ENCODE measurements at regions not wholly inside any gene's neighbourhood (a gene's known extent, or its start where the extent isn't known, plus 50 kb on each side); places are given as distances from the start of the nearest gene placed in this dataset.

DNA sequence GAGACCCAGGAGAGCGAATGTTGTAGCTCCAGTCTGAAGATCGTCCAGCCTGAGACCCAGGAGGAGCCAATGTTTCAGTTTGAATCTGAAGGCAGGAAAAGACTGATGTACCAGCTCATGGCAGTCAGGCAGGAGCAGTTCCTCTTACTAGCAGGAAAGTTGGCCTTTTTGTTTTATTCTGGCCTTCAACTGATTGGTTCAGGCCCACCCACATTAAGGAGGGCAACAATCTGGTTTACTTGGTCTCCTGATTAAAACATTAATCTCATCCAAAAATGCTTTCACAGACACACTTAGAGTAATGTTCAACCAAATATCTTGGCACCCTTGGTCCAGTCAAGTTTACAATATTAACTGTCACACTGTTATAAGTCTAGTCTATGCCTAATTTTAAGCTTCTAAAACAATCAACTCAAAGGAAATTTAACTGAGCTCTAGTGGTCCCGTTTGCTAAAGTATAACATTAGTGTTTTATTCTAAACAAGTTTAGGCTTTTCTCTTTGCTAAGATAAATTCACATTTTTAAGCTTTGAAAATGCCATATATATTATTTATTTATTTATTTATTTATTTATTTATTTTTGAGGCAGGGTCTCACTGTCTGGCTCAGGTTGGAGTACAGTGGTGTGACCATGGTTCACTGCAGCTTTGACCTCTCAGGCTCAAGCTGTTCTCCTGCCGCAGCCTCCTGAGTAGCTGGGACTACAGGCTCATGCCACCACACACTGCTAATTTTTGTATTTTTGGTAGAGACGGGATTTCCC, 275.5 kb upstream of the SLC35B3 start:
- DNase-seq = no peak

DNA sequence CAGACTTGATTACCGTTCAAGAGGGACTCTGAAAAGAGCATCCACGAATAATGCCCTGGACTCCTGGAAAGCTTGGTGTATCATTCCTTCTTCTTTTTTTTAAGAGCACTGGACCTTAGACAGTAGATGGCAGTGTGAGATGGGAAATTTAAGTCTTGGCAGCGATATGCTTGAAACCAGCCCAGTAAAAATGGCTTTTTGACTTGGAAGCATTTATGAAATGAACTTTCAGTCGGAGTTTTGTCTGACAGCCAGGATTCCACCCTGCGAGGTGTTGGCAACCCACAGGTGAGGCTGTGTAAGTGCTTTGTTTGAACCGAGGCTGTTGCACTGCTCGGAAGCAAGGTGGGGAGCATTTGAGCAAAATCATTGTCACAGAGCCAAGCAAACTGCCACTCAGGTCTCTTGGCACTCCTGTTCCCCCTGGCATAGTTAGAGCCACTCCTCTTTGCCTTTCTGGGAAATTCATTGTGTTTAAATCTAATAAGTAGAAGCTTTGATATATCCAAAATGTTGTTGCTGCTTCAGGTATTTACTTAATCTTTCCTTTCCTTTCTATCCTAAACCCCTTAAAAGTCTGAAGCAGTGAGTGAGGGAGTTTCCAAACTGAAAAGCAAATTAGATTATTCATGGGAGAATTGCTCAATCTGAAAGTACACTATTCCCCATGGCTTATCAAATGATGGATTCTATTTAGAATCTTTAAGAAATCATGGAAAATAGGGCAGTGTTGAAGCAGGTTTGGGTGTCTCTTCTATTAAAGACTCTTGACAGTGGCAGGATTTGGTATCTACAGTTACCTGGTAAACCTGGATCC, 272.8 kb upstream of the SLC35B3 start:
- peak; percentile 72 for DNase-seq

DNA sequence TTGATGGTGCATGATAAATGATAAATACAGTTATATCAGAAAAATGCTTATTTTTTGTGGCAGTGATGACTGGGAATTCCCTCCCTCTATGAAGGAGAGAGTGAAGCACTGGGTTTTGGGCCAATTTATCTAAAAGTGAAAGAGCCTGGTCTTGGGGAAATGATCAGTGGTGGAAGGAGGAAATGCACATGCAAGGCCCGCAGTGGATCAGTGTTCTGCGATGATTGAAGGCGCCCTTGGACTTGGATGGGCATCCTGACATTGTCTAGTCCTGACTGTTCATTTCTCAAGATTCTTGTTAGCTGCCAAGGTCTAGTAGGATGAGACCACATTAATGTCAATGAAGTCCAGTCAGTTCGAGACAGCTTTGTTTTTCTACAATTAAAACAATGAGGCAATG, 272.0 kb upstream of the SLC35B3 start:
- no peak for DNase-seq

DNA sequence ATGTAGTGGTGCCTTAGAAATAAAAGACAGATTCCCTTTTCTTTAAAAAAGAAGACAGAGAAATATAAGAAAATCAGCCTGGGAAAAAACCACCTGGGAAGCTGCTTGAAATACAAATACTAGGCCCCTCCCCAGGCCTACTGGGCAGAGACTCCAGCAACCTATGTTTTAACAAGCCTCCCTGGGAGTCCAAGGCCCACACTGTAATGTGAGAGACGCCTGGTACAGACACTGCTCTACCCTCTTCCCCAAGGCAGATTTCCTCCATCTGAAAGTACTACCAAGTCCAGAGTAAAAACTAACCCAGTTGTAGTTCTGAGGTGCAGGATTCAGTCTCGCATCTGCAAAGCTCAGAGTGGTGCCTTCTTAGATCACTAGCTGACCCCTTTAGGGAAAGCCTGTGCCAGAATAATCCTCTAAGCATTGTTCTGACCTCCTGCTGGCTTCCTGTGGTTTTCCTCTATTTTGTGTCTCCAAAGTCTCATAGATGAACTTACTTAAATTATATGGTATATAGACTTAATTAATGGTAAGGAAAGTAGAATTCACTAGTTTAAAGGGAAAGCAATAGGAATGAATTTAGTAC, 270.2 kb upstream of the SLC35B3 start:
- no peak for DNase-seq

DNA sequence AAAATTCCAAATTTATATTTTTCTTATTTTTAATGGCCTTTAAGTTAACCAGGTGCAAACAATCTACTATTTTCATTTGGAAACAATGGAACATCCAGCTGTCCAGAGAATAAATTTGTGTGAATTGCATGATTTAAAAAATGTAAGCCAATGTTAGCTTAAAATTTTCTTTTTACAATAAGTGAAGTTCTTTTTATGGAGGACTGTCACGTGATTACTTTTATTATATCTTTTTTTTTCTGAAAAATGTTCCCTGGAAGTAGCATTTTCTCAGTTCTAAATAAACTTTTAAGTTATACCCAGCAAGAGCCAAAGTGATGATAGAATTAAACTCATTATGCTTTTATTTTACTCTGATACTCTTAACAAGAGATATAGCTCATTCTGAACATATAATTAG, 267.7 kb upstream of the SLC35B3 start:
- no peak for DNase-seq

DNA sequence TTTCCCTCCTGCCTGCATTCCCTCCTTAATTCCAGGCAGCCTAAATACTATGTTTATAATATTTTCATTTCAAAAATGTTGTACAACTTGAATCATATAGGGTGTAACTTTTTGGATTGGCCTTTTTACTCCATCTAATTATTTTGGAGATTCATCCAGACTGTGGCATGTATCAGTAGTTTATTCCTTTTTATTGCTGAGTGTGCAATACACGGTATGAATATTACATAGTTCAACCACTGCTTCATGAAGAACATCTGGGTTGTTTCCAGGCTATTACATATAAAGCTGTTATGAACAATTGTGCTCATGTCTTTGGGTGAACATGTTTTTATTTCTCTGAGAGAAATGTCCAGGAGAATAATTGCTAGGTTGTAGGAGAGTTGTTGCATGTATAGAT, 253.5 kb upstream of the SLC35B3 start:
- no peak for DNase-seq

DNA sequence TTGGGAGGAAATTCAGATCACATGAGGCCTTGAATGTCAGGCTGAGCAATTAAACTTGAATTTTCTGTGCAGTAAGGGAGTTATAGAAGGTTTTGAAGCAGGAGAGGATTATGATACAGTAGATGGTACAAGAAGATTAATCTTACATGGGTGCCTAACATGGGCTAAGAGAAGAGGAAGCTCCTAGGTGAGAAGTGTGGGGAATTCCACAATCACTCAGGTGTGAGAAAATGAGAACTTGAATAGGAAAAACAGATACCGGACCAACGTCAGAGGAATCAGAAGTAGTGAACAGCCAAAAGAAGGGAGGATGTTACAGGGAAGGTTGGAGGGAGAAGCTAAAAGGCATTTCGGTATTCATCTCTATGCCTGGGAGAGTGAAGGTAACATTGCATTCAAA, 250.7 kb upstream of the SLC35B3 start:
- DNase-seq = no peak

DNA sequence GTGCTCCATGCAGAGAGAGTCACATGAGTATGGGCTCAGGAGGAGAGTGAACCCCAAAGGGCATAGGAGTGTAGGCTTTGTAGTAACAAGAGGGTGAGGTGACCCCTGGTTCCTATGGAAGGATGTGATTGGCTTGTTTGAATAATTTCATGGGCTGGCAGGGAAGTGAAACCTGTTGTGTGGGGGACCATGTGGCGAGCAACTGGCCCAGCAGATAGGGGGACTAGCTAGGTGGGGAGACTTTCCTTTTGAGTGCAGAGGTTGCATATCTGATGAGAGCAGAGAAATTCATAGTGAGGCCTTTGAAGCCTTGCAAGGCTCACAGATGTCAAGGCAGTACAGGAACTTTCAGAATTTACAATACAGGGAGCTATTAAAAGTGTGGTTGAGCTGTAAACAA, 247.9 kb upstream of the SLC35B3 start:
- DNase-seq = no peak

DNA sequence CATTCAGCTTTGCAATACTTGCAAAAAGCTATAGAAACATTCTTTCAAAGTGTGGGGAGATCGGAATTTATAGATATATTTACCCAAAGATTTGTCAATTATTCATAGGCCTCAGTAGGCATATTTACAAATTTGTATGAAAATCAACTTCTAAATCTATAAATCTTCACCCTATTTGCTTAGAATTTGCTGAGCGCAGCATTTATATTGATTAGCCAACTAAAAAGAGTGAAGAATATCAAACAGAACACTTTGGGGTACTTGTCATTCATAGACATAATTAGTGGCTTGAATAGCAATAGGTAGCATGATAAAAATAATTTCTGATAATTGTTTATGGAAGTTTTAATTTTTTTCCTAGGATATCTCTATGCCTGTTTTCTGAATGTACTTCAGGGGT, 244.5 kb upstream of the SLC35B3 start:
- DNase-seq = no peak

DNA sequence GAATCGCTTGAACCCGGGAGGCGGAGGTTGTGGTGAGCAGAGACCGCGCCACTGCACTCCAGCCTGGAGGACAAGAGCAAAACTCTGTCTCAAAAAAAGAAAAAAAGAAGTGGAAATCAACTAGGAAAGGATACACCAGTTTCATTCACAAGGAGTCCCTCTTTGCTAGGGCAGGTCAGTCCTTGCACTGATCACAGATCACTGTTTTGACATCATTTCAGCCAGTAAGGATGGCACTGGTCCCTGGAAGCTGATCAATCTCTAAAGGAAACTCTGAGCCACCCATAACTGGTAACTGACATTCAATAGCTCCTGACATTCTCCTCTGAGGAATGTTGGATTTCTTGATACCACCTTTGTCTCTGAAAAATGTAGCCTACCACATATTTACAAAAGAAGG, 243.1 kb upstream of the SLC35B3 start:
- no peak for DNase-seq

DNA sequence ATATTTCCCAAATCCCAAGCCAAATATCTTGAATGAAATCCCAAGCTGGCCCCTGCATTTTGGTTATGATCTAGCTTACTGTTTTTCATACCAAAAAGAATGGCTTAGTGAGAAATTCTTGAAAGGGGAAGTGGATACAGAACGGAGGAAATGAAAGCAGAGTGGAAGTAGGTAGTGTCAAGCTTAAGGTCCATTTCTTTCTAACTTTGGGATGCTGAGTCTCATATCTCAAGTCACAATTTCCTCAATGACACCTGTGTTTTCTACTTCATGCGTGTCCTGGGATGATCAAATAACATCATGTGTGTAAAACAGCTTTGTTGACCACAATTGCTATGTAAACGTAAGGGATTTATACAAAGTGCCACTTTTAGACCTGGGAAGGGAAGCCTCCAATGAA, 238.8 kb upstream of the SLC35B3 start:
- DNase-seq = no peak

DNA sequence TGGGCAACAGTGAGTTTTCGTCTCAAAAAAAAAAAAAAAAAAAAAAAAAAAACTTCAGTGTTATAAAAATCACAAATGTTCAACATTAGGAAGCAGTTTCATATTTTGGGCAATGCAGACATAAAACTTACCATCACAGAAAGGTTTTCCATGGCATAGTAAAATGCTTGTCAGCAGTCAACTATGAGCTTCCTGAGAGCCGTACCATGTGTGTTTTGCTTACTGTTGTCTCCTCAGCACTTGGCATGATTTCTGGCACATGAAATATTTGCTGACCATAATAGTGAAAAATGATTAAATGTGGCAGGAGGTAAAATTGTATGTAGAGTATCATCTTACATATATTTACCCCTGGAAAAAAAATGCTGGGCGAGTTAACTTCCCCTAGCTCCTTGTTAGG, 237.5 kb upstream of the SLC35B3 start:
- DNase-seq = no peak

DNA sequence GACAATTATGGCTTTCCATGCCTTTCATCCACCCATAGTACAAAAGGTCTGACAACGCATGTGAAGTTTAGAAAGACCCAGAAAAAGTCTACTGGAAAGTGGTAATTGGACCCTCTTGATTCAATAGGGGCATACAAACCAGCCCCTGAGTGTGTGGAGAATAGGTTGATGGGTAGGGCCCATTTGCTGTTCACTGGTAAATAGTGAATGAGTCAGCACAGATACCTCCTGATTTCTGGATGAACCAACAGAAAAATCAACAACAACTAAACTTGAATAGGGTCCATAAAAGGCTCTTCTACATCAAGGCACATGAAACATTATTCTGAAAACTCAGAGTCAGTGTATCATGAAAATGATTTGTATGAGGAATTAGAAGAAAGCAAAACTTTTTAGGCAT, 235.4 kb upstream of the SLC35B3 start:
- DNase-seq = no peak

DNA sequence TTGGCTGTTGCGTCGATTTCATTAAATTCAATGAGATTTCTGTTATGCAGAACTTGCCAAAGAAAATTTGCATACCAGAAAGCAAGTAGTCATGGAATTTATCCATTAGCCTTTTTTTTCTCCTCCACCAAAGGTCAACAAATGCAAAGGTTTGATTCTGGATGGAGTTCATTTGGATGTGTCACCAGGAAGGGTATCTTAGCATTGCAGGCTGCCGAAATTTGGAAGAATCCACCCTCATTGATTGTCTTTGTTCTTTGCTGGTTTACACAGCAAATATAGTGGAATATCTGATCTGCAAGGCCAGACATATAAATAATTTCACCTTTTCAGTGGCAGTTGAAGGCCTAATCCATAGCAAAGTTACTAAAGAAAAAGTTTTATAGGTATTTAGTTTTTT, 229.4 kb upstream of the SLC35B3 start:
- no peak for DNase-seq

DNA sequence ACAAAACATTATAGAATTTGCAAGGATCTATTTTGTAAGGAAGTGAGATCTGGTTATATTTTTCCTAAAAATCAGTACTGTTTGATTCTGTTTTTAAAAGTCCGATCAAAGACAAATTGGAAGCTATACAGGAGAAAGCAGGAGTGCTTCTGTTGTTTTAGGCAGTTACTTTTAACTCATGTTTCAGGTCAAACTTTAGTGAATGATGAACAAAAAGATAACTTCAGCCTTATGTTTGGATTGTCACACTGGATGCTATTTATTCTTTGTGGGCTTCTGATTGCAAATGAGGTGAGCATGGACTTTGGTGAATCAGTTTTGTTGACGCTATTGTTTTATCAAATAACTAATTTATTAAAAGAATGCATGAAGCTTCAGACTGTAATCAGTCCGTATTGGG, 228.7 kb upstream of the SLC35B3 start:
- DNase-seq = no peak

DNA sequence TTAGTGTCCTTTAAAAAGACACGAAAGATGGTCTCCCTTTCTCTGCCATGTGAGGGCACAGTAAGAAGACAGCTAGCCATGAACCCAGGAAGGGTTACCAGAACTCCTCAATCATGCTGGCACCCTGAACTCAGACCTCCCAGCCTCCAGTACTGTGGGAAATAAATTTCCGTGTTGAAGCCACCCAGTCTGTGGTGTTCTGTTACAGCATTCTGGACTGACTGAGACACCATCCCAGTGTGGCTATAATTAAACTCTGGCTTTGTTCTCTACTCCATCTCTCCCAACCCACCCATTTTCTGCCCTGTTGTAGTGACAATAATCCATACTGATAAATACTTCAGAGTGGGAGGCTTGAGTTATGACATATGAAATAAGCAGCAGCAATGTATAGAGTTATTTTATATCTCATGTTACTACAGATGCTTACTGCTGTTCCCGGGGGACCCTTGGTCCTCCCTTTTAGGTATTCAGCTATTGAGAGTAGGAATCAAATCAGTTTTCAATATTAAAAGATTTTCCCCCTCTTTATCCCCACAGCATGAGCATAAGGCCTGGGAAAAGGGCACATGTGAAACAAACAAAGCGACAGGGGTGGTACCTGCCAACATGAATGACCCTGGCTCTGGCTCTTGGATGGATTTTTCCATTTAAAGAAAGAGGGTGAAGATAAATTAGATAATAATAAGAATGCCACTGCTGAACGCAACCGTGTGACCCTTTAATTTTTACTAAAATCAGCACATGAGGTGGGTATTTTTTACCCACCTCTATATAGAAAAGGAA, 224.3 kb upstream of the SLC35B3 start:
- DNase-seq = no peak

DNA sequence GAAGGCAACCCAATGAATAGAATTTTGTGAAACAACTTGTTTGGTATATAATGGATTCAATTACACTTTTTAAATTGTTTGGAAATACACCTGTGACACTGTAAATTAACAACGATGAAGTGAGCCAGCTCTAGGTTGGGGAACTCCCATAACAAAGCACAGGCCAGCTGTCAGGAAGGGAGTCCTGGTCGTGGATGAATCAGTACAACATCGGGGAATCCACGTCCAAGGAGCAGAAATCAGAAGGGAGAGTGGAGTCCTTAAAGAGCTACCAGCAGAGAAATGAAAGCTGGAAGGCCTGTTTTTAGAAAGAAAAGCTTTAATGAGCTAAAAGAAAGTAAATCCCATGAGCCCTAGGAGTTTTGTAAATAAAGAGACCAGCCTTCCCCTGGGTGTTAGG, 223.1 kb upstream of the SLC35B3 start:
- peak; percentile 35 for DNase-seq

DNA sequence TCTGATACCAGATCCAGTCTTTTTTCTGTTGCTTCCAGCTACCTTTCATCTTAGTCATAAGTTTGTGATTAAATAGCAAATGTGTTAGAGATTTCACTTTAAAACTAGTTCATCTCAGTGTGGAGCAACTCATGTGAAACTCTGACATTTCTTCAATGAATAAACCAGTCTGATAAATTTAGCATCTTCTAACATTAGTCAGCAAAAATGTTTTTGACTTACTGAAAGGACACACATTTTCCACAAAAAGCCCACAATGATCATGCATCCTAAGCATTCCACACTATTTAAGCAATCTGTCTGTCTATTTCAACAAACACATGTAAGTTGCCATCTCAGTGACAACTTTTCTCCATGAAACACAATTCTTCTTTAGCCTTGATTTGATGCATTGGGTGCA, 222.2 kb upstream of the SLC35B3 start:
- no peak for DNase-seq

DNA sequence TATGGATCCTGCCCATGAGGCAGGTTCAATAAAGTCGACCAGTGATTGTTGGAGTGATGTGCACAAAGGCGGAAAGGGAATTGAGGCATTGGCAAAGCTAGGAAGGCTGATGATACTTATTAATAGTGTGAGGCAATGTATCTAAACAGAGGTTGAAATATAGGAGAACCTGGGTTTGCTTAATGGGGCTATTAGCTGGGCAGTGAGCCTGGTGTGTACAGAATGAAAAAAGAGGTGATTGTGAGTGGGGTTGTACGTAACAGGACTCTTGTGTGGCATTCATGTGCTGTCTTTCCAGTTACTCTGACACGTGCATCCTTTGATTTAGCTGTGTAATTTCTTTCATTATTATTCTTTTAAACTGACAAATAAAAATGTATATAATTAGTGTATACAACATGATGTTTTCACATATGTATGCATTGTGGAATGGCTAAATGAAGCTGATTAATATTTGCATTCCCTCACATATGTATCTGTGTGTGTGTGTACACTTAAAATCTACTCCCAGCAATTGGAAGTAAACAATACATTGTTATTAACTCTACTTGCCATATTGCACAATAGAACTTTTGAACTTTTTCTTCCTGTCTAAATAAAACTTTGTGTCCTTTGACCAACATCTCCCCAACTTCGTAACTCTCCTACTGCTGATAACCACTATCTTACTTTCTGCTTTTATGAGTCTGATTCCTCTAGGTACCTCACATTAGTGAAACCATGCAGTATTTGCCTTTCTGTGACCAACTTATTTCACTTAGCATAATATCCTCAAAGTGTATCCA, 220.5 kb upstream of the SLC35B3 start:
- DNase-seq = no peak

DNA sequence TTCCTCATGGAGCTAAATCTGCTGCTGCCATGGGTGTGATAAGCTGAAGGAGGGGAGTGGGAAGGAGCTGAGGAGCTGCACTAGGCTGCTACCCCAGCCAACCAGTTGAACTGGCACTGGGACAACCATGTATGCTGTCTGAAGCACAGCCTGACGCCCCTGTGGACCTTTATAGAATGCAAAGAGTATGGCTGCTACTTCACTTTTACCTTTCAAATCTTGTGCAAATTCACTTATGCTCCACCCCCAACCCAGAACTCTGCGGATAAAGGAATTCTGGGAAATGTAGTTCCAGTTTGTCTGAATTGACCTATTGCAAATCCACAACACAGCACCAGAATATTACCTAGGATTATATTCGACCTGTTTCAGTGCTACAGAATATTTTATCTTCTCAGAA, 217.4 kb upstream of the SLC35B3 start:
- DNase-seq = no peak

DNA sequence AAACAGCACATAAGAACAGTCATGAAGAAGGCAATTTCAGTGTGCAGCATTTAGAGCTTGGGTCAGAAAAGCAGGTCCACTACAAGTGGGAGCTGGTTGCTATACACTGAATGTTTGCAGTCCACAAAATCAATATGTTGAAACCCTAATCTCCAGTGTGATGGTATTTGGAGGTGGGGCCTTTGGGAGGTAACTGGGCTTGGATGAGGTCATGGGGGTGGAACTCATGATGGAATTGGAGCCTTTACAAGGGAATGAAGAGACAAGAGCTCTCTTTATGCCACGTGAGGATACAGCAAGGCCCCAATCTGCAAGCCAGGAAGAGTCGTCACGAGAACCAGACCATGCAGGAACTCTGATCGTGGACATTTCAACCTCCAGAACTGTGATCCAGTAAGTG, 216.7 kb upstream of the SLC35B3 start:
- DNase-seq = no peak

DNA sequence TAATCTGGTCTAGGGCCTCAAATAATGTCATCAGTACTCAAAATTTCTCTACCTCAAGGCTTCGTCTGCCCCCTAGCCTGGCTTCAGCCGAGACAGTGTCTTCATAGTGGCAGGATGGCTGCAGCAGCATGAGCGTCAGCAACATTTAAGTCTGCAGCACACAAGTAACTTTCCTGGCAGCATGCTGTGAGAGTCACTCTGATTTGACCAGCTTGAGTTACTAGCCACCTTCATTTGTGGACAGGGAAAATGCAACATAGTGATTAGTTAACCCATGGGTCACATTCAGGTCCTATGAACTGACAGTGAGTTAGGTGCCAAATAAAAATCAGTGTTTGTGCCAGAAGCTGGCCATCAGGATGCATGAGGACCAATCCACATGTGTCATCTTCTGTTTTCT, 209.9 kb upstream of the SLC35B3 start:
- DNase-seq = no peak
